HG03442 (cell line): ENCODE measurements at regions not wholly inside any gene's neighbourhood (a gene's known extent, or its start where the extent isn't known, plus 50 kb on each side); places are given as distances from the start of the nearest gene placed in this dataset.

Source experiments
- ATAC-seq: cut with Tn5 transposase; IDR thresholded peaks from one replicate; pipeline ENCODE4 v1.9.1; 2021; ENCODE audit warnings: mild to moderate bottlenecking, moderate library complexity; ENCODE audit not compliant: unreplicated experiment

DNA sequence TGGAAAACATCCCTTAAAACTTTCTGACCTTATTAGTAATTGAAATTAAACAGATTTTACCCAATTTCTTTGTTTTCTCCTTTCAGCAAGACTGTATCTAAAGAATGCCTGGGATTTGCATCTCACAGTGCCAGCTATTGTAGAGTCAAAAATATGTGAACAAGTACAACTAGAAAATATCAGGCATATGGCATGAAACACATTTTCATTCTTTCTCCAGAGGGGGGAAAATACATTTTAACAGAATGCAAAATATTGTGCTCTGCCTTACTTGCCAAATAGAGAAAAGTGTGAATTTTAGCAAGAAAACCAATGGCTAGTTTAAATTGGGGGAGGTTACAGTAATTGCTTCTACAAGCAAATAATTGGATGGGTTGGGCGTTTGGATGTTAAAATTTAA lies 366.6 kb upstream of the FIGN start:
- ATAC-seq, result no peak

DNA sequence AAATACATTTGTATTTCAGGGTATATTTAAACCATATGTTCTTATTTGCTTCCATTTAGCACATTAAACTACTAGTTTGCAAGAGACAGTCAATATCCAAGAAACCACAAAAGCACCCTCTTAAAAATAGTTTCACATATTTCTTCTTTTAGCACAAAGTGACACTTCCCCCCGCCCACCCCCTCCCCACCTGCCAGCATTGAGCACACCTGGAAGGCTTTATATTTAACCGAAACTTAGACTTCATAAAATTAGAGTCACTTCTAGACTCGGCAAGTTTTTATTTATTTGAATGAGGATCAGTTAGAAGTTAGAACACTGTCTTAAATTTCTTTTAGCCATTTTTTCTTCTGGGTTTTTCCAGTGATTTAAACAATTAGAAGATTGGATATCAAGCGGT lies 355.9 kb upstream of the FIGN start:
- no peak for ATAC-seq

DNA sequence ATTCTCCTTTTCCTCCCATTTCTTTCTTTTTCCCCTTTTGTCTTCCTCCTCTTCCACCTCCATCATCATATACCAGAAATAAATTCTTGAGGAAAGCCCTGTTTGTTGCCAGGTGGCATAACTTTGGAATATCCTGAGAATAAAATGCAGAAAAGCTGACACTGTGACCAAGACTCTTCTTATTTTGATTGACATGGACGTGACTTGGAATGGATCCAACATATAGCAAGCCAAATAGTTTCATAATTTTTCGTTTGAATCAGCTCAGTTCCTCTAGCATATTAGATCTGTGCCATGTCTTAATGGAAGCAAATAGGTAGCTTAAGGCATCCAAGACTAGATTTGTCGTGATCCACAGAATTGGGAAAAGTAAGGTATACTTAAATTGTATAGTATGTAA lies 354.7 kb upstream of the FIGN start:
- ATAC-seq, result no peak

DNA sequence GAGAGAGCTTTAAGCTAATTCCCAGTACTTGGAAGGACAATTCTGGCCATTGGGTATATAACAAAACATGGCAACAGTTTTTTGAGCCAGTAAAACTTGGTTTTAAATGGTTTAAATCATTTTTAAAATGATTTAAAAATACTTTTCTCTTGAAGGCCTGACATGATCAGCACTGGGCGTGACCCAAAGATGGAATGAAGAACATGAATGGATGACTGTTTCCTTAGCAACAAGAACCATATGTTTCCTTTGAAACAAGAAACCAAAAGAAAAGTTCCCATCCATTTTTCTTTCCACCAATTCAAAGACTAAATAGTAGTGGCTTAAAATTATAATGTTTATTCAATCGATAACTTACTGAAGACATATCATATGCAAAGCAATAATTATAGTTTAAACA lies 348.3 kb upstream of the FIGN start:
- ATAC-seq, result no peak

DNA sequence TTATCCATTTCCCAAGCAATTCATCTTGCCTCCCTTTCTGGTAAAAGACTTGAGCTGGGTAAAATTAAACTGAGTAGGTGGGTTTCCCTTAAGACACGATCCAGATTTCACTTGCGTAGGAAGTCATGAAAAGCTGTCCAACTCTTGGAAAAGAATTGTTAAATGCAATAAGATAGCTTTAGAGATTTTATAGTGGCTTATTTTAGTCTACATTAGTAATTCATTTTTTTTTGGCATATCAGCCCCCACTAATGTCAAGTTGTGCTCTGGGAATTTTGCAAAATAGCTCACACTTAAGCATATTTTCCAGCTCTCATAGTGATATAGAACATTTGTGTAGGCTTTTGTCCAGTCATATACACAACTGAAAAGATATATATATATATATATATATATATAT lies 344.7 kb upstream of the FIGN start:
- ATAC-seq, result no peak

DNA sequence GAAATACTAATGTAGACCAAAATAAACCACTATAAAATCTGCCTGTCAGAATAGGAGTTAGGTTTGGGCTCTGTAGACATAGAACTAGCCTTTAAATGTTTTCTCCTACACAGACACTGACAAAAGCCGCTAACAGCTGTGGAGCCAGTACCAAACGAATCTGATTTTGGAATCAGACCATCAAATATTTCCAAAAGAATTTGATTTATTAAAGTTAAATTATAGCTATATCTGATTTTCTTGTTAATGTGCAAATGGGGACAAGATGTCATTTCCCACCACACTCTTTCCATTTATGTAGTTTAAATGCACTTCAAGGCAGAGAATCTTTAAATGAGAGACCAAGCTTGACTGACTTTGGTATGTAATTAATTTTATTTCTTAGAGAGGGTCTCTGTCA lies 343.4 kb upstream of the FIGN start:
- no peak for ATAC-seq

DNA sequence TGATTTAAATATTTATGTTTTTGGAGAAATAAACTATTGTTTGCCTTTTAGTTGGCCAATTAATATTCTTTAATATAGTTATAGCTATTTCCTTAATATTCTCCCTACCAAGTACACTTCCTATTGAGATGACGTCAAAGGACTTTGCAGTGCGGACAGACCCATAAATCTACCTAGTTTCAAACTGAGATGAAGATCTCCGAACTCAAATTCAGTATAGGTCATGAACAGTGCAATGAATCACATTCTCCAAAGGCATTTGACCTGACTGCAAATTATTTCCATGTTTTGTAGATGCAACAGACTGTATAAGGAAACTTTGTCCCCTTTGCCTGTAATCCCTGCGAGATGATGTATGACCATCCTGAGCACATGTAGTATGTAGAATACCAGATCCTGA lies 342.6 kb upstream of the FIGN start:
- ATAC-seq, result no peak

DNA sequence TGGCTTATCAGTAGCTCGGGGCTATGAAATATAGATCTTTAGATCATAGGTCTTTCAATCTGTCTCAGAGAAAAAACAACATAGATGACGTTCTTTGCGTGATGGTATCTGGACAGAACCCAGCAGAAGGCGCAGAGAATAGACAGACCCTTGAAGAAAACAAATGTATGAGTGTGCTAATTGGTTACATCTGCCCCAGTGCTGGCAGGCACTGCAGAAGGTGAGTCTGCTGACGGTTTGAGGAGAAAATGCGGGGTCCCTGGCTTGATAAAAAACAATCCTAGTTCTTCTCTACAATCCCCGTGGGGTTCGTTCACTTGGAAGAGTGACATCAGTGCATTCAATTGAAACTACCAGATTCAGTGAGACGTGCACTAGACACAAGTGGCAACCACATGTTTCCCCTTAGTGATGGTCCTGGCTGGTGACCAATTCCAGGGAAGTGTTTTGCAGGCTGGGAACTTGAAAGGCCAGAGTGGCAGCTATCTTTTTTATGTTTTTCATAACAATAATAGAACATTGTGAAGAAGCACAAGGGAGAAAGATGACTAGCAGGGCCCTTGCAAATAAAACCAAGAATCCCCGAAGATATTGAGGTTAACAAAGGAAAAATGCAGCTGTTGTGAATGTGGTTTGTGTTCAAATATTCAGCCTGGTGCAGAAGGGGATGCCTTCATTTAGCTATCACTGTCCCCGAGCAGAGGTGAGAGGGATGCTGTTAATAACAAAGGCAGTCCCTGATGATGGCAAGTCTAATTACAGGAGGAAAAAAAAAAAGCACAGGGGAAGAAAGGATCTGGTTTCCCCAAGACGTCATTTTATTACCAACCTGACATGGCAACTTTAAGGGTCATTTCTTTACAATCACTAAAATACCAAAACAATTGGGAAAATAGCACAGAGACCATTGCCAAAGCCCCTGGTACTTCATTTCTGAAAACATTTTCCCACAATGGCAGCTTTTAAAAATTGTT lies 337.6 kb upstream of the FIGN start:
- ATAC-seq, result no peak

DNA sequence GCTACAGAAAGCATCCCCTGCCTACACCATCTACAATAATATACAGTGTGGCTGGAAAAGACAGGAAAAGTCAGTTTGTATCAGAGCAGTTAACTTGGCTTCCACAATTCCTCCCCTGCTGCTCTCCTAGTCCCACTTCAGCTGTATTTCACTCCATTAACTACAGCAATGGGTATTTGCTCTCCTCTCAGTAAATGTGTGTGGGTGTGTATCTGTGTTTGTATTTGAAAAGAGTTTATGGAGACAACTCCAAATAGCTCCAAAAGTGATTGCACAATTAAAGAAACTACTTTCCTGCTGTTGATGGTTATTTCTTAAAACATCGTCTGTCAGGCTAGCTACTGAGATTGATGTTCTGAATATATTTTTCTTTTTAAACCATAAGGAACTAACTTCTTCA lies 333.7 kb upstream of the FIGN start:
- no peak for ATAC-seq

DNA sequence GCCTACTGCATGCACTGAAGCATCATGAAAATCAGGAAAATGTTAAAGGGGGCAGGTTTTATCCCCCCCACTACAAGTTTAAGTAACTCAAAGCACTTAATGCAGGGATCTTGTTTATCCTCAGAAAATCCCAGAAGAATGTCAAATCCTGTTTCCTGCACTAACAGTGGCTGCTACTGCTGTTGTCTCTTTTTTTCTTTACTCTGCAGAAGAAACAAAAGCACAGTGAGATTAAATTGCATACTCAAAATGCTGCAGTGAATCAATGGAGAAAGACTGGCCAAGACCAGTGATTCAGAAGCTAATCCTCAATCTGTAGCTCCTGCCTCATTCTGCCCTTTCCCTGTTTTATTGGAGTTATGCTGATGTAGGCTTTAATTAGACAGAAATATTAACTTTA lies 332.3 kb upstream of the FIGN start:
- ATAC-seq, result no peak

DNA sequence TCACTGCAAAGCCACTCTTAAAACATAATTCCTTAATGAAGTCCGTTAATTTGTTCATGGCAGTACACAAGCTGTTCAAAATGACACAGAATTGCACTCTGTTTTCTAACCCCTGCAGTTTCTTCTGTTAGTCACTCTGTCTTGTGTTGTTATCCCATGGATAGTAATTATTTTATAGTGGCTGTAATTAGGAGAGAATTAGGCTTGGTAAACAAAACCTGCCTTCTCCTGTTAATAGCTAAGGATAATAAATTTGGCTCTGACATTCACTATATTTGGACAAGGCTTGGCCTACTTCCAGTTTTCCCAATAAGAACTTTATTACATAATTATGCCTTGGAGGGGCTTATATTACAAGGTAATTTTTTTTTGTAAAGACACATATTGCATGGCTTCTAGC lies 330.3 kb upstream of the FIGN start:
- no peak for ATAC-seq

DNA sequence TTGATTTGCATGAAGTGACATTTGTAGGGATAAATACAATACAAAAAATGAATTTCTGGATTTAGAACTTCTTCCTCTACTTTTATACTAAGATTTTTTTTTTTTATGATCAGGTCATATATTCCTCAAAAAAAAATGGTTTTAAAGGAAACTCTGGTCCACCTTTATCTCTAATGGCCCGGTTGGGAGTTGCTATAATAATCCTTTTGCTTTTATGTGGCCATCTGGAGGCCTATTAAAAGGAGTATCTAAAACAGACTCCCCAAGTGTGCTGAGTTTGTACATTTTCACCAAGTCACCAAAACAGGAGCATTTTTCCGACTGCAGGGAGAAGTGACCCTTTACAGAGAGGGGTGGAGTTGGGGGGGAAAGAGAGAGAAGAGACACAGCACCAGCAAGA lies 329.2 kb upstream of the FIGN start:
- ATAC-seq, result no peak

DNA sequence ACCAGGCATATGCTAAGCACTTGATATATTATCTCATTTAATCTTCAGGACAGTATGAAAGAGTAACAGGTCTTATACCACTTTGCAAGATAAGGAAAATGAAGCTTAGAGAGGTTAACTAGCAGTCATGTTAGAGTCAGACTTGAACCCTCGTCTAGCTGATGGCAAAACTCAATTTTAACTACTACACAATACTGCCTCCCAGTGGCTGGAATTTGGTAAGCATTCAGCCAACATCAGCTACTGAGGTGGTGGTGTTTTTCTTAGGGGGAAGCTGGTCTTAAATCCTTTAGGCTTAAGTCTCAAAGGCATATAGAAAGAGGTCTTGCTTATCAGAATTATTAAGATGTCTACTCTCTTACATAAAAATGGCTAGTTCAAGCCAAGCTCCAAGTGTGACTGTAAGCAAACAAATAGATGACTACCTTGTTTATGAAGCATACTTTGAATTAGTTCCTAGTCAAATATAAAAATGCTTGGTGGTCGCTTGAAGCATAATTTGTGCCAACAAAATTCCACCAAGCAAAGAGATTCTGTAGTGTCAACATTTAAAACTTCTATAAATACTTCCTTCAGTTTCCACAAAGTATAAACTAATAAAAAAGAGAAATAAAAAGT lies 325.4 kb upstream of the FIGN start:
- ATAC-seq, result peak; percentile 78

DNA sequence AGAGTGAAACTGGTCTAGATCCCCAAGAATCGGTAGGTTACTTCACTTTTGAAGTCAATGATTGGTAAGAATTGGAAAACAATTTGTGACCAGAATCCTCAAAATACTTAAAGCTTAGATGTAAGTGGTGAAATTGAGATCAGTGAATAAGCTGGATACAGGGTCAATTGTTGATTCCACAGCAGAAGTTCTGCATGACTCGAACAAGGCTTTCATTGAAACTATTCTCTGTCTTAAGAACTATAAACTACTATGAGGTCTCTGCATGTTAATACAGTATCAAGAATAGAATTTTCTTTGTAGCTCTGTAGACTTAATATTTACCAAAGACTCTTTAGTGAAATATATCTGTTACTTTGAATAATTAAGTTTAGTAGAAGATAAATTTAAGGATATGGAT lies 324.2 kb upstream of the FIGN start:
- no peak for ATAC-seq

DNA sequence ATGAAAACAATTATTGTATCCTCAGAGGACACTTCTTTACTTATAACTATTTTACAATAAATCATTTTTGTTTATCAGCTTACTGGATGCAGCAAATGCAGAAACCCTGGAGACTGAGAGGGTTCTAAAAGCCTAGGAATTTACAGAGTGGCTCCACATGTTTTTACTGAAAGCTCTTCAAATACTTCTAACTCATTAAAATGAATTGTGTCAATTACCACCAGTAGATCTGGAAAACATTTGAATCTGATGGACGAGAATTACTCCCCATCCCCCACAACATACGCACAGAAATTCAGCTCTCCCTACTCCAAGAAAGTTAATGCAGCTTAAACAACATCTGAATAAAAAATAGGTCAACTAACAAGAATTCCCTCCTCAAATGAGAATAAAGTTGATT lies 319.8 kb upstream of the FIGN start:
- no peak for ATAC-seq

DNA sequence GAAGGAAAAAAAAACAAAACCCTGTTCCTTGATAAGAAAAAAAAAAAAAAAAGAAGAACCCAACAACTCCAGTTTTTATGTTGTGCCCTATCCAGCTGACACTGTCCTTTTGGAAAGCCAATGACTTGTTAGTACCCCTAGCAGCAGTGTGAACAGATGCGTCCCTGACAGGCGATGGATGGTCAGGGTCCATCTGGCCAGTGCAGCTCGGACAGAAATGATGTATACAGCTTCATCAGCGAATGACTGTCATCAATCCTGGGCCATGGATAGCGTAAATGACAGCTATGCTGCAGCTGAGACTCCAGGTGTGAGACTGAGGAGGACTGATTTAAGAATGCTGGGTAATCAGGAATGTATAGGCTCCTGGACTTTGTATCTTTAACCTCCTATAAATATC lies 318.8 kb upstream of the FIGN start:
- ATAC-seq, result no peak

DNA sequence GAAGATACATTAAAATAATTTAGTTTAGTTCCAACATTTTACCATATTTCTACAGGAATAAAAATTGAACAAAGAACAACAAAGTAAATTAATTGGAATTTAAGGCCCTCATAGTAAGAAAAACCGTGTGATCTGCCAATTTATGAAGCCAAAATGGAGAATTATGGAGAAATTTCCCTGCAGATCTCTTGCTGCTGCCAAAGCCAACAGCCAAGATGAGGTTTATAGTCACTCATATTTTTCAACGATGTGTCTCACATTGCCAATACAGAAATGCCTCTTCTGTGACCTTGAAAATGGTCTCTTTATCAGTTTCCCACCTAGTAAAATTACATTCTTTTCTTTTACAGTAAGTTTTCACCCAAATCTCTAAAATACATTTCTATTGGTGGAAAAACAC lies 317.2 kb upstream of the FIGN start:
- ATAC-seq, result no peak

DNA sequence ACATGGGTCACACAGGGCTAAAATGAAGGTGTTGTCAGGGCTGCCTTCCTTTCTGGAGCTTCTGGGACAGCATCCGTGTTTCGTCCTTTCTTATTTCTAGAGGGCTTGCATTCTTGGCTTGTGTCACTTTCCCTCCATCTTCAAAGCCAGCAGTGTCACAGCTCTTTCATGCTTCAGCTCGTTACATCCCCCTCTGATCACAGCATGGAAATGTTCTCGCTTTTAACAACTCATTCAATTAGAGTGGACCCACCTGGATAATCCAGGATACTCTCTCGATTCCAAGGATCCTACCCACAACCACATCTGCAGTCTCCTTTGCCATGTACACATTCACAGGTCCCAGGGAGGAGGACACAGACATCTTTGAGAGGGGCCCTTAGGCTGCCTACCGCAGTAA lies 316.2 kb upstream of the FIGN start:
- ATAC-seq, result no peak

DNA sequence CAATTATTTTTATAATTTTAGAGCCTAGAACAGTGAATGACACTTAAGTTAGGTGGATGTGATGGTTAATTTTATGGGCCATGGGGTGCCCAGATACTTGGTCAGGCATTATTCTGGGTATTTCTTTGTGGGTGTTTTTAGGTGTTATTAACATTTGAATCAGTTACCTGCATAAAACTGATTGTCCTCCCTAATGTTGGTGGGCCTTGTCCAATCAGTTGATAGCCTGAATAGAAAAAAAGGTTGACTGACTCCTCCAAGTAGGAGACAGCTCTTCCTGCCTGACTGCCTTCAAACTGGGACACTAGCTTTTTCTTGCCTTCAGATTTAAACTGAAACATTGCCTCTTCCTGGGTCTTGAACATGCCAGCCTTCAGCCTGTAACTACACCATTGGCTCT lies 312.9 kb upstream of the FIGN start:
- ATAC-seq, result no peak

DNA sequence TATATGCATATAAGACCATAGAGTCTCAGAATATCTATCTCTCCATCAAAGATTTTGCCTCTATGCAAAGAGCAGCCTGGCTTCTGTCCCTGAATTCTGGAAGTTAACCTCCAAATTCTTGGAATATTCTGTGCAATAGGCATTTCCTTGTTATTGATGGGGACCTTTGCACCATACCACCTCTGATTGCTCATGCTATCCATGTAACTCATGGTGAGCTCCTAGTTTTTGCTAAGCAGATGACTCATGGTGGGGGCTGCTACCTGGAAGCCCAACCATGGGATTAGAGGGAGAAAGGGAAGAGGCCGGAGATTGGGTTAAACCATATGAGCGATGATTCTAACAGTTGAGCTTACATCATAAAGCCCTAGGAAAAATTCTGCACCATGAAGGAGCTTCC lies 310.2 kb upstream of the FIGN start:
- no peak for ATAC-seq

DNA sequence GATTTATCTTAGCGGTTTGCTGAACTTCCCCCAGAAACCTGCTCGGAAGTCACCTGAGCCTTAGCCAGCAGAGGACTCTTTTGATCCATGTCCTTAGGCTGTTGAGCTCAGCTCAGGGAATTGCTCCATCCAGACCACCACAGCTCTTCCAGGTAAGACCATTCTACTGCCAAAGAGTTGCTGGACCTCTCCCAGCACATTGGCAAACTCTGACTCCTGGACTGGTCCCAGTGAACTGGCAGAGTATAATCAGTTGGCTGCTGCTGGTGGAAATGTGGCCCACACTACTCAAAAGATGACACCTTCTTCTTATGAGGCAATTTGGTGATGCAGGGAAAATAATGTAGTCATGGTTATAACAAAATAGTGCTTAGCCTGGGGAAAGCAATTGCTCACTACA lies 308.8 kb upstream of the FIGN start:
- no peak for ATAC-seq

DNA sequence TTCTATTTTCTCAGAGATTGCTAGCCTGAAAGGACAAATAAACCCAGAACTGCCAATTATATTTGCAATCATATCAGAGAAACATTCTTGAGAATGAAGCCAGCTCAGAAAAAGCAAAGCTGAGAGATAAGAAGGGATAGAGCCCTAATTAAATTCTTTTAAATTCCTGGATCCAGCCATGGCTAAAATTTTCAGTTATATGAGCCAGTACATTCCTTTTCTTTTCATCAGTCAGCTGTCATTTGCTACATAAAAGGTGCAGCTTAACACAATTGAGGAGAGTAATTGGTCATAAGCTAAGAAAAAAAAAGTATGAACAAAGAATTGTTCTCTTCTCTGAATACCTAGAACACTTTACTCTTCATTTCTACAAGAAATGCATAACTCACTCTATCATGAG lies 303.5 kb upstream of the FIGN start:
- no peak for ATAC-seq

DNA sequence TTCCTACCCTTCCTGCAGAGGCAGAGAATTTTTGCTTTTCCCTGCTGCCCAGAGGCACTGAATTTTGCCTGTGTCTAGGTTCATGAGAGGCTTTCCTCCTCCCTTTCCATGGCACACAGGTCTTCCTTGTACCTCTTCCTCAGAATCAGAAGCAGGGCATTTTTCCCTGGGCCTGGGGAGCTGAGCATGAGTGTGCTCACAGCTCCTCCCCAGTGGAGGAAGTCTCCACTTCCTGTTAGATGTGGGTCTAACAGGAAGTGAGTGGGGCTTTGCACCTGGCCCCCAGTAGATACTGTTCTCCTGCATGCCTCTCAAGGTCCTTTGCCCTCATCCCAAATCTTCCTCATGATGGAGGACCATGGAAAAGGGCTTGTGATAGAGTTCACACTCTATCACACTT lies 297.2 kb upstream of the FIGN start:
- ATAC-seq, result peak; percentile 39
